HCT116 (cell line): ENCODE measurements at regions not wholly inside any gene's neighbourhood (a gene's known extent, or its start where the extent isn't known, plus 50 kb on each side); places are given as distances from the start of the nearest gene placed in this dataset.

Source experiments
- ATAC-seq: fragments of 200-7000 bp; cut with Tn5 transposase; 2 replicates; pipeline ENCODE4 v1.9.1; 2020; ENCODE audit warnings: mild to moderate bottlenecking, moderate library complexity
- BruUV-seq: library from RNA; stranded (reverse); fragments of 400-500 nt; replicated peaks from 2 replicates; lab custom pipeline; 2021; lab: Mats Ljungman, UMichigan
- CTCF ChIA-PET: fragments of 300-600 bp; sonication (Branson Sonifier 250); formaldehyde crosslinking; loops from one replicate; lab custom pipeline; 2021; ENCODE audit warnings: antibody characterized with exemption; lab: Charles Lee
- POLR2A ChIA-PET: fragments of 300-600, 350-600 bp; sonication (Branson Sonifier 250); formaldehyde crosslinking; loops from one replicate; lab custom pipeline; 2021; ENCODE audit warnings: antibody characterized with exemption; lab: Charles Lee
- RAD21 ChIA-PET, 2 experiments: fragments of 300-600 bp; sonication (Branson Sonifier 250); formaldehyde crosslinking; loops; one replicate each; lab custom pipeline; 2023; ENCODE audit warnings: low total read pairs in 2 of 2; ENCODE audit not compliant: uncharacterized antibody in 2 of 2, unreplicated experiment in 2 of 2, low non-redundant PET in 1 of 2; lab: Charles Lee
- DNase-seq: peaks from one replicate; pipeline ENCODE4 v3.0.0-alpha.2; 2010; ENCODE audit warnings: low read depth, low spot score
- H2AFZ ChIP-seq: fragments of 200-600 bp; shearing (Covaris generic), sonication (generic); 2 replicates; pipeline ENCODE4 v1.6.1; 2017; ENCODE audit warnings: low read depth, mixed run types, mixed read lengths, antibody characterized with exemption, low read length; ENCODE audit not compliant: poor library complexity, severe bottlenecking
- H3K27ac ChIP-seq: 2 replicates; pipeline ENCODE4 v1.5.1; 2012; ENCODE audit warnings: low read depth, low read length
- H3K27me3 ChIP-seq: fragments of 200-600 bp; sonication (generic); 2 replicates; pipeline ENCODE4 v1.6.1; 2016; ENCODE audit warnings: mixed run types, low read length, mixed read lengths; ENCODE audit not compliant: insufficient read depth
- H3K36me3 ChIP-seq, 2 experiments: fragments of 200-500 bp in 1 of 2; fragments of 200-600 bp in 1 of 2; sonication (Bioruptor generic) in 1 of 2; sonication (generic) in 1 of 2; 2 replicates each; pipeline versions ENCODE4 v1.5.1 to v1.6.1; 2014 to 2016; ENCODE audit warnings: low read length in 2 of 2, inconsistent platforms in 1 of 2, mixed read lengths in 1 of 2, mixed run types in 1 of 2; ENCODE audit not compliant: insufficient read depth in 2 of 2, control insufficient read depth in 1 of 2
- H3K4me1 ChIP-seq, 2 experiments: fragments of 200-600 bp in 1 of 2; sonication (generic) in 1 of 2; 2 replicates each; pipeline versions ENCODE4 v1.5.1 to v1.6.1; 2012 to 2017; ENCODE audit warnings: low read length in 2 of 2, inconsistent platforms in 1 of 2, mild to moderate bottlenecking in 1 of 2, mixed read lengths in 1 of 2, mixed run types in 1 of 2, moderate library complexity in 1 of 2; ENCODE audit not compliant: insufficient read depth in 2 of 2, control insufficient read depth in 1 of 2
- H3K4me2 ChIP-seq: fragments of 200-600 bp; sonication (generic); 2 replicates; pipeline ENCODE4 v1.6.1; 2017; ENCODE audit warnings: mixed run types, low read length, mixed read lengths
- H3K4me3 ChIP-seq, 2 experiments: fragments of 200-600 bp in 1 of 2; sonication (generic) in 1 of 2; replicated peaks in 1 of 2; 2 replicates each; pipeline ENCODE4 v1.5.1; 2011 to 2016; ENCODE audit warnings: low read length in 2 of 2, control low read depth in 1 of 2, low read depth in 1 of 2, mild to moderate bottlenecking in 1 of 2, mixed read lengths in 1 of 2, mixed run types in 1 of 2
- H3K79me2 ChIP-seq: fragments of 200-600 bp; sonication (generic); 2 replicates; pipeline ENCODE4 v1.6.1; 2017; ENCODE audit warnings: mild to moderate bottlenecking, mixed run types, low read length, moderate library complexity, mixed read lengths; ENCODE audit not compliant: insufficient read depth
- H3K9ac ChIP-seq: fragments of 200-600 bp; sonication (generic); 2 replicates; pipeline ENCODE4 v1.6.1; 2016; ENCODE audit warnings: low read length, mixed read lengths
- H3K9me2 ChIP-seq: fragments of 200-600 bp; sonication (generic), shearing (Covaris generic); 2 replicates; pipeline ENCODE4 v1.6.1; 2017; ENCODE audit warnings: mixed run types, mild to moderate bottlenecking, moderate library complexity; ENCODE audit not compliant: insufficient read depth
- H3K9me3 ChIP-seq, 2 experiments: fragments of 200-500 bp in 1 of 2; fragments of 200-600 bp in 1 of 2; sonication (Bioruptor generic) in 1 of 2; sonication (generic) in 1 of 2; 2 replicates each; pipeline ENCODE4 v1.6.1; 2014 to 2017; ENCODE audit warnings: low read length in 2 of 2, mixed read lengths in 2 of 2, inconsistent platforms in 1 of 2, low read depth in 1 of 2, mild to moderate bottlenecking in 1 of 2, mixed run types in 1 of 2, moderate library complexity in 1 of 2; ENCODE audit not compliant: control insufficient read depth in 1 of 2, insufficient read depth in 1 of 2
- H4K20me1 ChIP-seq: fragments of 200-600 bp; sonication (generic), shearing (Covaris generic); 2 replicates; pipeline ENCODE4 v1.6.1; 2017; ENCODE audit warnings: mixed run types, mild to moderate bottlenecking, moderate library complexity; ENCODE audit not compliant: insufficient read depth
- CBX3 ChIP-seq: IDR thresholded peaks from 2 replicates; pipeline ENCODE4 v1.6.1; 2012; ENCODE audit warnings: low read depth
- CEBPB ChIP-seq: IDR thresholded peaks from 2 replicates; pipeline ENCODE4 v1.6.1; 2012; ENCODE audit warnings: low read depth
- EGR1 ChIP-seq: IDR thresholded peaks from 2 replicates; pipeline ENCODE4 v1.6.1; 2012; ENCODE audit warnings: low read depth
- ELF1 ChIP-seq: IDR thresholded peaks from 2 replicates; pipeline ENCODE4 v1.6.1; 2012; ENCODE audit warnings: low read depth, borderline replicate concordance
- EZH2 ChIP-seq: fragments of 200-600 bp; sonication (generic); IDR thresholded peaks from 2 replicates; pipeline ENCODE4 v1.6.1; 2017; ENCODE audit warnings: antibody characterized with exemption, mixed run types
- FOSL1 ChIP-seq: IDR thresholded peaks from 2 replicates; pipeline ENCODE4 v1.6.1; 2012; ENCODE audit warnings: low read depth
- JUND ChIP-seq: IDR thresholded peaks from 2 replicates; pipeline ENCODE4 v1.6.1; 2012
- MAX ChIP-seq: IDR thresholded peaks from 2 replicates; pipeline ENCODE4 v1.6.1; 2012
- POLR2AphosphoS5 ChIP-seq: IDR thresholded peaks from 2 replicates; pipeline ENCODE4 v1.6.1; 2011; ENCODE audit warnings: mild to moderate bottlenecking, low read depth, low read length, moderate library complexity
- RAD21 ChIP-seq: IDR thresholded peaks from 2 replicates; pipeline ENCODE4 v1.6.1; 2012; ENCODE audit warnings: low read depth, mild to moderate bottlenecking
- SIN3A ChIP-seq: IDR thresholded peaks from 2 replicates; pipeline ENCODE4 v1.6.1; 2012; ENCODE audit warnings: low read depth
- SP1 ChIP-seq: IDR thresholded peaks from 2 replicates; pipeline ENCODE4 v1.6.1; 2012; ENCODE audit warnings: low read depth
- SRF ChIP-seq: IDR thresholded peaks from 2 replicates; pipeline ENCODE4 v1.6.1; 2012; ENCODE audit warnings: low read depth
- YY1 ChIP-seq: IDR thresholded peaks from 2 replicates; pipeline ENCODE4 v1.6.1; 2011; ENCODE audit warnings: low read length, low read depth, moderate library complexity, mild to moderate bottlenecking; ENCODE audit not compliant: insufficient replicate concordance; ENCODE audit errors: extremely low read depth
- ZBTB33 ChIP-seq: IDR thresholded peaks from 2 replicates; pipeline ENCODE4 v1.6.1; 2011; ENCODE audit warnings: mild to moderate bottlenecking, low read length, moderate library complexity; ENCODE audit not compliant: insufficient replicate concordance; ENCODE audit errors: extremely low read depth
- ZFX ChIP-seq: fragments of 450-650 bp; IDR thresholded peaks from 2 replicates; pipeline ENCODE4 v1.6.1; 2017
- ZNF274 ChIP-seq: fragments of 200-500 bp; sonication (Bioruptor generic); IDR thresholded peaks from 2 replicates; pipeline ENCODE4 v1.6.1; 2014; ENCODE audit warnings: mild to moderate bottlenecking, low read depth, low read length, inconsistent platforms
- intact Hi-C: fragments of 100-400 bp; cut with micrococcal nuclease; formaldehyde crosslinking; loops from 2 replicates; pipeline ENCODE4 v1.10.0; 2022
- TF ChIP-seq, protein P1 (sequence below): IDR thresholded peaks from 2 replicates; pipeline ENCODE4 v1.6.1; 2012; ENCODE audit warnings: low read depth
- TF ChIP-seq, protein P2 (sequence below), 3 experiments: fragments of 200-600 bp in 1 of 3; sonication (generic) in 1 of 3; IDR thresholded peaks in 2 of 3; conservative IDR thresholded peaks in 1 of 3; 2 replicates each; pipeline ENCODE4 v1.5.1; 2012 to 2017; ENCODE audit warnings: low read depth in 2 of 3, low read length in 2 of 3, antibody characterized with exemption in 1 of 3, borderline replicate concordance in 1 of 3, control low read depth in 1 of 3, mild to moderate bottlenecking in 1 of 3, mixed read lengths in 1 of 3, mixed run types in 1 of 3, moderate library complexity in 1 of 3; ENCODE audit not compliant: insufficient read depth in 1 of 3
- TF ChIP-seq, protein P3 (sequence below): IDR thresholded peaks from 2 replicates; pipeline ENCODE4 v1.6.1; 2012

DNA sequence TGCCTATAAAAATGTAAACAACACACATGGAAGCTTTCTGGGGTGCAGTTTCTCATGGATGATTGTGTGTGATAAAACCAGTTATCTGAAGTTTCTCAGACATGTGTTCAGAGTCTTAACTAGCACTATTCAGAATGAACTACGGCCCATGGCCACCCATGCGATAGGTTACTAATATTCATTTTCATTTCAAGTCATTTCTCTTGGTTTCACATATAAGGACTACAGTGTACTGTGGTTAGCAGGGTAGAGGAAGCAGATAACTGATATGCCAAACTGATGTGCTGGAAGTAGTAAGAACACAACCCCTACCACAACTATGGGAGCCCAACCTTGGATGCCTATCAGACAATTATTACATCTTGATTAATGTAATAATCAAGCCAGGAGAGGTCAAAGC, 372.1 kb downstream of the DTWD2 start:
- no peaks in the 10 kb centered on the region for H4K20me1 ChIP-seq
- no peaks in the 10 kb centered on the region for H3K27me3 ChIP-seq
- no peak overlapping the region for H2AFZ ChIP-seq
- H3K9me2 ChIP-seq: no peaks in the 10 kb centered on the region; the same call in 1 of the 2 replicates
- H3K4me1 ChIP-seq: no peaks in the 10 kb centered on the region
- H3K36me3 ChIP-seq: no peaks in the 10 kb centered on the region
- no peak overlapping the region for H3K27ac ChIP-seq
- H3K9ac ChIP-seq: no peak overlapping the region
- ChIA-PET RAD21 (no interaction called here), POLR2A (no interaction called here), CTCF (no interaction called here)
- no peaks in the 10 kb centered on the region for H3K79me2 ChIP-seq
- no peaks in the 10 kb centered on the region for H3K9me3 ChIP-seq
- no peak overlapping the region for H3K4me3 ChIP-seq
- TF ChIP-seq EZH2: no peak
- no peak for TF ChIP-seq FOSL1
- TF ChIP-seq SP1: no peak
- TF ChIP-seq CEBPB: no peak
- no peak for TF ChIP-seq MAX
- TF ChIP-seq JUND: no peak
- TF ChIP-seq CBX3: no peak
- TF ChIP-seq, protein P1, sequence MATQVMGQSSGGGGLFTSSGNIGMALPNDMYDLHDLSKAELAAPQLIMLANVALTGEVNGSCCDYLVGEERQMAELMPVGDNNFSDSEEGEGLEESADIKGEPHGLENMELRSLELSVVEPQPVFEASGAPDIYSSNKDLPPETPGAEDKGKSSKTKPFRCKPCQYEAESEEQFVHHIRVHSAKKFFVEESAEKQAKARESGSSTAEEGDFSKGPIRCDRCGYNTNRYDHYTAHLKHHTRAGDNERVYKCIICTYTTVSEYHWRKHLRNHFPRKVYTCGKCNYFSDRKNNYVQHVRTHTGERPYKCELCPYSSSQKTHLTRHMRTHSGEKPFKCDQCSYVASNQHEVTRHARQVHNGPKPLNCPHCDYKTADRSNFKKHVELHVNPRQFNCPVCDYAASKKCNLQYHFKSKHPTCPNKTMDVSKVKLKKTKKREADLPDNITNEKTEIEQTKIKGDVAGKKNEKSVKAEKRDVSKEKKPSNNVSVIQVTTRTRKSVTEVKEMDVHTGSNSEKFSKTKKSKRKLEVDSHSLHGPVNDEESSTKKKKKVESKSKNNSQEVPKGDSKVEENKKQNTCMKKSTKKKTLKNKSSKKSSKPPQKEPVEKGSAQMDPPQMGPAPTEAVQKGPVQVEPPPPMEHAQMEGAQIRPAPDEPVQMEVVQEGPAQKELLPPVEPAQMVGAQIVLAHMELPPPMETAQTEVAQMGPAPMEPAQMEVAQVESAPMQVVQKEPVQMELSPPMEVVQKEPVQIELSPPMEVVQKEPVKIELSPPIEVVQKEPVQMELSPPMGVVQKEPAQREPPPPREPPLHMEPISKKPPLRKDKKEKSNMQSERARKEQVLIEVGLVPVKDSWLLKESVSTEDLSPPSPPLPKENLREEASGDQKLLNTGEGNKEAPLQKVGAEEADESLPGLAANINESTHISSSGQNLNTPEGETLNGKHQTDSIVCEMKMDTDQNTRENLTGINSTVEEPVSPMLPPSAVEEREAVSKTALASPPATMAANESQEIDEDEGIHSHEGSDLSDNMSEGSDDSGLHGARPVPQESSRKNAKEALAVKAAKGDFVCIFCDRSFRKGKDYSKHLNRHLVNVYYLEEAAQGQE: no peak
- TF ChIP-seq, protein P2, sequence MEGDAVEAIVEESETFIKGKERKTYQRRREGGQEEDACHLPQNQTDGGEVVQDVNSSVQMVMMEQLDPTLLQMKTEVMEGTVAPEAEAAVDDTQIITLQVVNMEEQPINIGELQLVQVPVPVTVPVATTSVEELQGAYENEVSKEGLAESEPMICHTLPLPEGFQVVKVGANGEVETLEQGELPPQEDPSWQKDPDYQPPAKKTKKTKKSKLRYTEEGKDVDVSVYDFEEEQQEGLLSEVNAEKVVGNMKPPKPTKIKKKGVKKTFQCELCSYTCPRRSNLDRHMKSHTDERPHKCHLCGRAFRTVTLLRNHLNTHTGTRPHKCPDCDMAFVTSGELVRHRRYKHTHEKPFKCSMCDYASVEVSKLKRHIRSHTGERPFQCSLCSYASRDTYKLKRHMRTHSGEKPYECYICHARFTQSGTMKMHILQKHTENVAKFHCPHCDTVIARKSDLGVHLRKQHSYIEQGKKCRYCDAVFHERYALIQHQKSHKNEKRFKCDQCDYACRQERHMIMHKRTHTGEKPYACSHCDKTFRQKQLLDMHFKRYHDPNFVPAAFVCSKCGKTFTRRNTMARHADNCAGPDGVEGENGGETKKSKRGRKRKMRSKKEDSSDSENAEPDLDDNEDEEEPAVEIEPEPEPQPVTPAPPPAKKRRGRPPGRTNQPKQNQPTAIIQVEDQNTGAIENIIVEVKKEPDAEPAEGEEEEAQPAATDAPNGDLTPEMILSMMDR (IDR thresholded peaks at IDR 0.05 in 2 of 3, conservative IDR thresholded peaks at IDR 0.05 in 1 of 3; ENCODE audit: borderline replicate concordance in 1 of 3, insufficient read depth in 1 of 3, low read depth in 2 of 3, low read length in 2 of 3): no peak
- no peak for TF ChIP-seq POLR2AphosphoS5
- TF ChIP-seq ZNF274: no peak
- no peak for TF ChIP-seq SRF
- TF ChIP-seq YY1: no peak
- TF ChIP-seq ZBTB33: no peak
- no peak for TF ChIP-seq ELF1
- TF ChIP-seq, protein P3, sequence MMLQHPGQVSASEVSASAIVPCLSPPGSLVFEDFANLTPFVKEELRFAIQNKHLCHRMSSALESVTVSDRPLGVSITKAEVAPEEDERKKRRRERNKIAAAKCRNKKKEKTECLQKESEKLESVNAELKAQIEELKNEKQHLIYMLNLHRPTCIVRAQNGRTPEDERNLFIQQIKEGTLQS: no peak
- no peak for TF ChIP-seq ZFX
- no peak for TF ChIP-seq SIN3A
- no peak for TF ChIP-seq RAD21
- TF ChIP-seq EGR1: no peak
- no peak for DNase-seq
- BruUV-seq: no TSS peak
- intact Hi-C loops: no loop called here
- no peak for ATAC-seq
- no peak overlapping the region for H3K4me2 ChIP-seq
